Stimulated activated CD8-positive, alpha-beta memory T cell treated with anti-CD3 and anti-CD28 coated beads, Interleukin-15, amount 100 ng/mL, for 4 hours (primary cell): ENCODE measurements at regions not wholly inside any gene's neighbourhood (a gene's known extent, or its start where the extent isn't known, plus 50 kb on each side); places are given as distances from the start of the nearest gene placed in this dataset.

ENCODE experiments used
- DNase-seq, 2 donors: peaks; one replicate each; pipeline ENCODE4 v3.0.0-alpha.2; 2020; ENCODE audit warnings: low read depth in 2 of 2

DNA sequence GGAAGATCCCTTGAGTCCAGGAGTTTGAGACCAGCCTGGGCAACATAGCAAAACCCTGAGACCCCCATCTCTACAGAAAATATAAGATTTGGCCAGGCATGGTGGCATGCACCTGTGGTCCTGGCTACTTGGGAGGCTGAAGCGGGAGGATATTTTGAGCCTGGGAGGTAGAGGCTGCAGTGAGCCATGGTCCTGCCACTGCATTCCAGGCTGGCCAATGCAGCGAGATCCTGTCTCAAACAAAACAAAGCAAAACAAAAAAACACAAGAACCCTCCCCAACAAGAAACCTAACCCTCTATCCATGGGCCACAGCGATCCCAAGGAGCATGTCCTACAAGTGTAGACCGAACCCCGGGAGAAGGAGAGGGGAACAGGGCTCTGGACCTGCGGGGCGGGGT is 133.3 kb downstream of the MGAT5B start:
- no peak for DNase-seq

- no peak for DNase-seq
Observed at GRCh38 chr17:77002103-77003045, 134.2 kb downstream of the MGAT5B start.

GRCh38 chr17:77003699-77004098 is 135.5 kb downstream of the MGAT5B start:
- DNase-seq, result no peak

DNA sequence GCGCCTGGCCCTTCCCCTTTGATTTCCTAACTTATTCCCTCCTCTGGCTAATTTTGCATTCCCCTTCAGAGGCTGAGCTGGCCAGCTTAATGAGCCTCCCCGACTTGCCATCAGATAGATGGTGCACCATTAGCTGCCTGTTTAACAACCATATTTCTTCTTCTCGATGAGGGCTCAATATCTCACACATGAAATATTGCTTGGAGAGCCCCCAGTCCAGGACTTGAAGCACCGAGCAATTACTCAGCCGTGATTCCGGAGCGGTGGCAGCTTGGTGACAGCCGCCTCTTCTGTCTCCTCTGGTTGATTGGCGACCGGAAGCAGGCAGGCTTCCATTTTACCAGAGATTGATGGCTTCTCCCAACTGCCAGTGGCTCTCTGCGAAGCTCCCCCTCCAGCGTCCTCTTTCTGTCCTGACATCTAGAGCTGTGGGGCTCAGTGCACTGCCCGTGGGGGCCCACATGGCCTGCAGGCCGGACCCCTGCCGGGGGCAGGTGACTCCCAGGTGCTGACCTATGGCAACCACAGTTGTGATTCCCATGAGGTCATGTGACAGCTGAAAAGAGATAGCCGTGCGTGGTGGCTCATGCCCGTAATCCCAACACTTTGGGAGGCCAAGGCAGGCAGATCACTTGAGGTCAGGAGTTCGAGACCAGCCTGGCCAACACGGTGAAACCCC is 133.7 kb upstream of the SEC14L1 start:
- DNase-seq, result no peak

DNA sequence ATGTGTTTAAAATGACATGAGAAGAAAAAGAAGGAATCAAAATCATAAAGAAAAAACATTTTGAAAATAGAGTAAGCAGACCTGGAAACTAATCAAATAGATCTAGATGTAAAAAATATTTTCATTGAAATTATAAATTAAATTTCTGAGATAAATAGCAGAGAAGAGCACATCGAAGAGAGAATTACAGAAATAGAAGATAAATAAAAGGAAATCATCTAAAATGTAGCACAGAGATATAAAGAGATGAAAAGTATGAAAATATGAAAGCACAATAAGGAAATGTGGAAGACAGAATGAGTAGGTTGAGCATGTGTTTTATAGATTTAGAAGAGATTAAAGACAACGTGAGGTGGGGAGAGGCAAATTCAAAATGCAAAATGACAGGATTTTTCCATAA is 130.9 kb upstream of the SEC14L1 start:
- no peak for DNase-seq

- no peak for DNase-seq
Observed at GRCh38 chr17:77010667-77011066, 130.1 kb upstream of the SEC14L1 start.

- peak in 1 of 2 donors; percentile 11 for DNase-seq
Observed at GRCh38 chr17:77011173-77012011, 129.4 kb upstream of the SEC14L1 start.

DNA sequence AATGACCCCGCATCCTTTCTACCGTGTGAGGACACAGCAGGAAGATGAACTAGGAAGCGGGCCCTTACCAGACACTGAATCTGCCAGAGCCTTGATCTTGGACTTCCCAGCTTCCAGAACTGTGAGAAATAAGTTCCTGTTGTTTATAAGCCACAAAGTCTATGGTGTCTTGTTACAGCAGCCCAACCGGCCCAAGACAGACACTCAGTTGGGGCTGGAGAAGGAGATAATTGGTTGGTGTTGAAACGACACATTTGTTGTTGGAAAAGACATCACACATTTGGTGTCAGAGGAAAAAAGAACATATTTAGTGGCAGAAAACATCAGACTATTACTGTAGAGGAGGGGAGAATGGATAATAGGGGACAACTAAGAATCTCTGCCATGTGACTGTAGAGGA is 122.3 kb upstream of the SEC14L1 start:
- DNase-seq, result no peak

GRCh38 chr17:77019893-77020379 is 120.8 kb upstream of the SEC14L1 start:
- no peak for DNase-seq

DNA sequence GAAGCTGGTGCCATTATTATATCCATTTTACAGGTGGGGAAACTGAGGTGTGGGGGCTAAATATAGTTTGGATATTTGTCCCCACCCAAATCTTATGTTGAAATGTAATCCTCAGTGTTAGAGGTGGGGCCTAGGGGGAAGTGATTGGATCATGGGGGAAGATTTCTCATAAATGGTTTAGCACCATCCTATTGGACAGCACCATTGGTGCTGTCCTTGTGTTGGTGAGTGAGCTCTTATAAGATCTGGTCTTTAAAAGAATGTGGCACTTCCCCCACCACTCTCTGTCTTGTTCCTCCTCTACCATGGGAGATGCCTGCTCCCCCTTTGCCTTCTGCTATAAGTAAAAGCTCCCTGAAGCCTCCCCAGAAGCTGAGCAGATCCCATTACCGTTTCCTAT is 119.8 kb upstream of the SEC14L1 start:
- DNase-seq, result no peak

- DNase-seq, result no peak
Observed at GRCh38 chr17:77022766-77023165, 118.0 kb upstream of the SEC14L1 start.

DNA sequence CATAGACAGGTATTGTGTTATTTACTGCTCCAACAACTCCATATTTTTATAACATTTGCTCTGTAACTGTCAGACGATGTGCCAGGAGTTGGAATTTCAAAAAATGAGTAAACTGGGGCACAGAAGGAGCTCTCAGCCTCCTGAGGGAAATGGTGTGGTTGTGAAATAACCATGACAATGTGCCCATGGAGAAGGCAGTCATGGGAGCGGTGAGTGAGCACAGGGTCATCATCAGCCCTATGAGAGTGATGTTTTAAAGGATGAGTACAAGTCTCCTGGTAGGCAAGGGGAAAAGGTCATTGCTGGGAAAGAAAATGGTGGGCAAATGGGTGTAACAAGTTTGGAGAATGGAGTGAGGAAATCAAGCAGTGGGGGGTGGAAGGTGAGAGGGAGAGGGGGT is 115.0 kb upstream of the SEC14L1 start:
- DNase-seq, result no peak

DNA sequence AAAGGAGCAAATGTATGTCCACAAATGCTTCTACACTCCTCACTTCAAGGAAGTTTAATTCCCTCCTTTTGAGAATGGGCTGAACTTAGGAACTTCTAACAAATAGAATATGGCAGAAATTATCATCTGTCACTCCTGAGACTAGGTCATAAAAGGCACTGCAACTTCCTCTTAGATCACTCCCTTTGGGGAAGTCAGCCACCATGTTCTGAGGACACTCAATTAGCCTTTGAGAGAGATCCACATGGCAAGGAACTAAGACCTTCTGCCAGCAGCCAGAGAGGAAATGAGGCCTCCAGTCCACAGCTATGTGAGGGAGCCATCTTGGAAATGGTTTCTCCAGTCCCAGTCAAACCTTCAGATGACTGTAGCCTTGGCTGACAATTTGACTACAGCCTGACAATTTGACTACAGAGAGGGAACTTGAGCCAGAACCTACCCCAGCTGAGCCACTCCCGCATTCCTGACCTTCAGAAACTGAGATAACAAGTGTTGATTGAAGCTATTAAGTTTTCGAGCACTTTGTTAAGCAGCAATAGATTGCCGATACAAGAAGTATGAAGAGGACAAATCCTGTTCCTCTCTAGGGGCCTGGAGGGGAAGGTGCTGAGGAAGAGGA is 113.4 kb upstream of the SEC14L1 start:
- no peak for DNase-seq

- no peak for DNase-seq
Observed at GRCh38 chr17:77028900-77029299, 111.9 kb upstream of the SEC14L1 start.

DNA sequence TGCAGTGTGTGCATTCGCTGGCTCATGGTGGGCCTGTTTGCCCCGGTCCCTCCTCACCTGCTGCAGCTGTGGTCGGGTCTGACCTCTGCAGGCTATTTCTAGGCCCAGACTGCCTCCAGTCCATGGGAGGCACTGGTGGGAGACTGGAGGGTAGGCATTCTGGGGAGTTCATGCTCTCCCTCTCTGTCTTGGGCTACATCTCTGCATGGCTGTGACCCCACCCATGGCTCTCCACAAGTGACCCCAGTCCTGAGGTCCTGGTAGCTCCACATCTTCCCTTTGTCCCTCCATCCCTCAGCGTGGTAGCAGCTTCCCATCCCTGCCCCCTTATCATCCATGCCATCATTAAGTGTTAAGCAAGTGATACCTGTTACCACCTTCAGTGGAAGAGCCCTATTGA is 107.8 kb upstream of the SEC14L1 start:
- no peak for DNase-seq

DNA sequence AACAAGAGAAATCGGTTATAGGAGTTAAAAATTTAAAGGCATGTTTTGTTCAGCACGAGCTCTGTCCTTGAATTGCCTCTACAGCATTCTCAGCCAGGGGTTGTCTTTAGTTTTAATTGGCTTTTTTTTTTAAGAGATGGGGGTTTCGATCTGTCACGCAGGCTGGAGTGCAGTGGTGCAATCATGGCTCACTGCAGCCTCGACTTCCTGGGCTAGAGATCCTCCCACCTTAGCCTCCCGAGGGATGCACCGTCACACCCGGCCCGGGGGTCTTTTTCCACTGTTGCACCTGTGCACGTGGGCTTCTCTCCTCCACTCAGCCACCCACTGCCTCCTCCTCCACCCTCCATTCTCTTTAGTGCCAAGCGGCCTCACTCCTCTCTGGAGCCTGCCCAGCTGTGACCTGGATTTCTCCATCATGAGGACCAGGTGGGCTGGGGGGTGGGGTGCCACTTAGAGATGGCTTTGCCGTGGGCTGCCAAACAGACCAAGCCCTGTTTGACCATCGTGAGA is 106.8 kb upstream of the SEC14L1 start:
- no peak for DNase-seq

DNA sequence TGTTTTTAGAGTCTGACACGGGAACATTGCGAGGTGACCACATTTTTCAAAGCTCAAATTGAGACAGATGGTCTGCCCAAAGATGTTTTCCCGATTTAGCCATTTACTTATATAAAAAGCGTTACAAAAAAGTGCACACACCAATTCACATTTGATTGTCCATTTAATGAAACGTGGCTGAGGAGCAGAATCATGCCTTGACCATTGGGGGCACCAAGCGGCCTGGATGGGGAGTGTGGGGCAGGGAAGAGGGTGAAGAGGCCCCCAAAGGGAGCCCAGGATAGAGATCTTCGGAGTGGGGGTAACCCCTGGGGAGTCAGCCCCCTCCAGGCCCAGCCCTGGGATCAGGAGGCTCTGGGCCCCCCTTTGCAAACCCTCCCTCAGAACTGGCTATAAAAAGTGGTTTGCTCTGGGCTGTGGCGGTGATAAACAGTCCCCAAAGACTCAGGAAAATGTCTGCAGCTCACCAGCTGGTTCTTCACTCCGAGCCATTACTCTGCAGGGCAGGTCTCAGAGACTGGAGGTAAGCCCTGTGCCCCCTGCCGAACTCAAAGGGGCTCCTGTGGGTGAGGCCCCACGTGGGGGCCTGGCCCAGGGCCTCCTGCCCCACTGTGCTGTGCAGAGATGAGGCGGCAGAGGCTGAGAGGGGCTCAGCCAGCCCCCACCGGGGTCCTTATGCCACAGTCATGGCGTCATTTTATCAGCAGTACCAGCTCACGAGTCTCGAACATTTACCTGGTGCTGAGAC is 105.9 kb upstream of the SEC14L1 start:
- DNase-seq, result no peak

GRCh38 chr17:77035526-77035925 is 105.2 kb upstream of the SEC14L1 start:
- DNase-seq, result no peak

DNA sequence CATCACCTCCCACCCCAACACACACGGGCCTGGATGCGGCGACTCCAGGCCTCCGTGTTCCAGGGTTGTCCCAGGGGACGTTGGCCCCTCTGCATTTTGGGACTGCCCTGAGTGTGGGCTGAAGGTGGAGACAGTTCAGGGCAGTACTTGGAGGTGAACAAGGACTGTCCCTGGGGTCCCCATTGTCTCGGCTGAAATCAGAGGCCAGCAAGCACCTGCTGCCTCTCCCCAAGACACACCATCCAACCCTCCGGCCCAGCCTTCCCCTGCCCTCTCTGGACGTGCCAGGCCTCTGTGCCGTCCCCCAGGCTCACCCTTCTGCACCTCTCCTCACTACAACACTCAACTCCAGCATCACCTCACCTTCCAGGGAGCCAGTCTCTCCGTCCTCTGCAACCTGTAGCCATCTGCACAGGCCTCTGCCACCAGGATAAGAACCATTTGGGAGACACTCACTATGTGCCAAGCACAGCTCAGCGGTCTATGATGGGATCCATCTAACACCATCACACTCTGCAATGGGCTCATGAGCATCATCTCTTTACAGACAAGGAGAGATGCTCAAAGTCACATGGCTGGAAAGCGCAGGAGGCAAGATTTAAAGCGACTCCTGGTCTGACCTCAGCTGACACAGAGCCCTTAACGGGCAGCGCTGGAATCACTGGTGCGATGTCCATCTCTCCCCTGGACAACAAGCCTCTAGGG is 104.5 kb upstream of the SEC14L1 start:
- no peak for DNase-seq

DNA sequence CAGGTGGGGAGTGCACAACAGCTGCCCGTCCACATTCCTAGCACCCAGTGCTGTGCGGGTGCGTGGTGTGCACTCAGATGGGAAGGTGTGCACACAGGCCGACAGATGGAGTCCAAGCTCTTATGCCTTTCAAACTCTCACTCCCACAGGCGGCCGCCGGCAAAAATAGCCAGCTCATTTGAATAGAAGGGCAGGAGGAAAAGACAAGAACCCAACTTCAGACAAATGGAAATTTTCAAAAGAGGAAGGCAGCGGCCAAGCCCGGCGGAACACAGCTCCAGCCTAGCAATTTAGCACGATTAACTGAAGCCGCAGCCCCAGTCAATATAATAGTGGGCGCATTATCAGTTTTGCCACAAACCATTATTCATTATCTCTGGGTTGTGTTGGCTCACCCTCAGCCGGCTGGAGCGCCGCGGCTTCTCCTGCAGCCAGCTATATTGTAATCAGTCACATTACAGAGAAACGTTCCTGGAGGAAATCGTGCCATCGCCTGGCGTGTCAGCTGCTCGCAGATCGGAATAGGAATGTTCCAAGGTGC is 103.9 kb upstream of the SEC14L1 start:
- no peak for DNase-seq
